ENCODE measurements at regions not wholly inside any gene's neighbourhood (a gene's known extent, or its start where the extent isn't known, plus 50 kb on each side); places are given as distances from the start of the nearest gene placed in this dataset.

GRCh38 chr6:168858926-168859325, 394.7 kb downstream of the THBS2 start:
- no peak overlapping the region for H3K4ac ChIP-seq (ENCODE audit: low read length)
- no peak overlapping the region for H3K14ac ChIP-seq (ENCODE audit: low read length)
- no peaks in the 10 kb centered on the region for H3K4me1 ChIP-seq (ENCODE audit: control insufficient read depth in 2 of 2, insufficient read depth in 1 of 2, low read depth in 1 of 2, low read length in 2 of 2)
- H2AFZ ChIP-seq (ENCODE audit: low read length) = no peak overlapping the region
- no peak overlapping the region for H2BK12ac ChIP-seq (ENCODE audit: low read length)
- H4K91ac ChIP-seq (ENCODE audit: low read depth, low read length, poor library complexity) = no peak overlapping the region
- H3K9ac ChIP-seq (ENCODE audit: low read depth, low read length, poor library complexity) = no peak overlapping the region
- WGBS, 2 donors (ENCODE audit: extremely low coverage in 2 of 2, insufficient read length in 2 of 2, insufficient replicate concordance in 1 of 2) = no CpG with 5 or more reads among the region's 3 CpGs
- no peak overlapping the region for H3K23ac ChIP-seq (ENCODE audit: low read depth, low read length, poor library complexity)
- no peaks in the 10 kb centered on the region for H3K79me1 ChIP-seq (ENCODE audit: low read depth, low read length)
- no peaks in the 10 kb centered on the region for H3K36me3 ChIP-seq (replicated peaks in 1 of 2; ENCODE audit: control insufficient read depth in 2 of 2, insufficient read depth in 2 of 2, low read length in 2 of 2)
- H3K27me3 ChIP-seq (ENCODE audit: control insufficient read depth in 3 of 3, insufficient read depth in 3 of 3, low read depth in 1 of 3, low read length in 3 of 3) = no peaks in the 10 kb centered on the region
- no peak overlapping the region for H3K4me3 ChIP-seq (ENCODE audit: low read length in 2 of 2)
- no peak overlapping the region for H3K4me2 ChIP-seq (ENCODE audit: insufficient read depth, low read length, poor library complexity, severe bottlenecking)
- no peak overlapping the region for H3K18ac ChIP-seq (ENCODE audit: low read length)
- H2AK5ac ChIP-seq (ENCODE audit: low read depth, low read length) = no peak overlapping the region
- DNase-seq (ENCODE audit: low spot score) = no peak
- H2BK15ac ChIP-seq (ENCODE audit: low read length) = no peak overlapping the region
- H2BK120ac ChIP-seq (ENCODE audit: low read depth, low read length) = no peak overlapping the region
- H3K27ac ChIP-seq (replicated peaks; ENCODE audit: low read length) = no peak overlapping the region
- no peak overlapping the region for H4K8ac ChIP-seq (ENCODE audit: low read depth, low read length)
- H3K9me3 ChIP-seq (replicated peaks in 1 of 2; ENCODE audit: control insufficient read depth in 2 of 2, insufficient read depth in 1 of 2, low read depth in 1 of 2, low read length in 2 of 2) = peaks cover 0 to 1% of the 10 kb centered on the region in 2 donors
- H2BK5ac ChIP-seq (ENCODE audit: low read length) = no peak overlapping the region

GRCh38 chr6:168856914-168857313, 396.7 kb downstream of the THBS2 start:
- DNase-seq (ENCODE audit: low spot score) = no peak
- H3K9ac ChIP-seq (ENCODE audit: low read depth, low read length, poor library complexity) = no peak overlapping the region
- no peak overlapping the region for H3K23ac ChIP-seq (ENCODE audit: low read depth, low read length, poor library complexity)
- no peak overlapping the region for H2BK120ac ChIP-seq (ENCODE audit: low read depth, low read length)
- WGBS, 2 donors (ENCODE audit: extremely low coverage in 2 of 2, insufficient read length in 2 of 2, insufficient replicate concordance in 1 of 2) = no CpG with 5 or more reads among the region's 7 CpGs
- H4K91ac ChIP-seq (ENCODE audit: low read depth, low read length, poor library complexity) = no peak overlapping the region
- no peak overlapping the region for H3K18ac ChIP-seq (ENCODE audit: low read length)
- no peak overlapping the region for H3K4ac ChIP-seq (ENCODE audit: low read length)
- H2BK12ac ChIP-seq (ENCODE audit: low read length) = no peak overlapping the region
- no peak overlapping the region for H2BK15ac ChIP-seq (ENCODE audit: low read length)
- H3K4me3 ChIP-seq (ENCODE audit: low read length in 2 of 2) = no peak overlapping the region
- no peak overlapping the region for H2AFZ ChIP-seq (ENCODE audit: low read length)
- no peaks in the 10 kb centered on the region for H3K79me1 ChIP-seq (ENCODE audit: low read depth, low read length)
- no peak overlapping the region for H3K4me2 ChIP-seq (ENCODE audit: insufficient read depth, low read length, poor library complexity, severe bottlenecking)
- H3K36me3 ChIP-seq (replicated peaks in 1 of 2; ENCODE audit: control insufficient read depth in 2 of 2, insufficient read depth in 2 of 2, low read length in 2 of 2) = no peaks in the 10 kb centered on the region
- H3K27ac ChIP-seq (replicated peaks; ENCODE audit: low read length) = no peak overlapping the region
- no peaks in the 10 kb centered on the region for H3K27me3 ChIP-seq (ENCODE audit: control insufficient read depth in 3 of 3, insufficient read depth in 3 of 3, low read depth in 1 of 3, low read length in 3 of 3)
- no peaks in the 10 kb centered on the region for H3K4me1 ChIP-seq (ENCODE audit: control insufficient read depth in 2 of 2, insufficient read depth in 1 of 2, low read depth in 1 of 2, low read length in 2 of 2)
- H3K14ac ChIP-seq (ENCODE audit: low read length) = no peak overlapping the region
- no peak overlapping the region for H4K8ac ChIP-seq (ENCODE audit: low read depth, low read length)
- H2BK5ac ChIP-seq (ENCODE audit: low read length) = no peak overlapping the region
- peaks cover 0 to 1% of the 10 kb centered on the region in 2 donors for H3K9me3 ChIP-seq (replicated peaks in 1 of 2; ENCODE audit: control insufficient read depth in 2 of 2, insufficient read depth in 1 of 2, low read depth in 1 of 2, low read length in 2 of 2)
- H2AK5ac ChIP-seq (ENCODE audit: low read depth, low read length) = no peak overlapping the region

- Histone ChIP-seq H3K9me3 (replicated peaks in 1 of 2; ENCODE audit: control insufficient read depth in 2 of 2, insufficient read depth in 1 of 2, low read depth in 1 of 2, low read length in 2 of 2) (no peaks in the 10 kb centered on the region), H3K9ac (ENCODE audit: low read depth, low read length, poor library complexity) (no peak overlapping the region), H3K23ac (ENCODE audit: low read depth, low read length, poor library complexity) (no peak overlapping the region), H3K27me3 (ENCODE audit: control insufficient read depth in 3 of 3, insufficient read depth in 3 of 3, low read depth in 1 of 3, low read length in 3 of 3) (no peaks in the 10 kb centered on the region), H3K4me2 (ENCODE audit: insufficient read depth, low read length, poor library complexity, severe bottlenecking) (no peak overlapping the region), H3K27ac (replicated peaks; ENCODE audit: low read length) (no peak overlapping the region), H3K14ac (ENCODE audit: low read length) (peak overlapping the region; percentile 2), H2BK15ac (ENCODE audit: low read length) (no peak overlapping the region), H2AK5ac (ENCODE audit: low read depth, low read length) (no peak overlapping the region), H3K18ac (ENCODE audit: low read length) (peak overlapping the region; percentile 42), H2AFZ (ENCODE audit: low read length) (no peak overlapping the region), H4K8ac (ENCODE audit: low read depth, low read length) (no peak overlapping the region), H3K4me1 (ENCODE audit: control insufficient read depth in 2 of 2, insufficient read depth in 1 of 2, low read depth in 1 of 2, low read length in 2 of 2) (no peaks in the 10 kb centered on the region), H2BK120ac (ENCODE audit: low read depth, low read length) (no peak overlapping the region), H2BK12ac (ENCODE audit: low read length) (peak overlapping the region; percentile 75), H3K79me1 (ENCODE audit: low read depth, low read length) (no peaks in the 10 kb centered on the region), H3K36me3 (replicated peaks in 1 of 2; ENCODE audit: control insufficient read depth in 2 of 2, insufficient read depth in 2 of 2, low read length in 2 of 2) (no peaks in the 10 kb centered on the region), H2BK5ac (ENCODE audit: low read length) (no peak overlapping the region), H3K4me3 (ENCODE audit: low read length in 2 of 2) (no peak overlapping the region), H3K4ac (ENCODE audit: low read length) (no peak overlapping the region), H4K91ac (ENCODE audit: low read depth, low read length, poor library complexity) (no peak overlapping the region)
- no peak for DNase-seq (ENCODE audit: low spot score)
- WGBS, 2 donors (ENCODE audit: extremely low coverage in 2 of 2, insufficient read length in 2 of 2, insufficient replicate concordance in 1 of 2) = no CpG with 5 or more reads among the region's 12 CpGs
Measured at GRCh38 chr6:168852376-168852884, 401.2 kb downstream of the THBS2 start.

GRCh38 chr6:168851460-168852375, 401.9 kb downstream of the THBS2 start:
- Histone ChIP-seq H4K91ac (ENCODE audit: low read depth, low read length, poor library complexity) (no peak overlapping the region), H2BK12ac (ENCODE audit: low read length) (no peak overlapping the region), H3K18ac (ENCODE audit: low read length) (no peak overlapping the region), H2BK15ac (ENCODE audit: low read length) (no peak overlapping the region), H2AFZ (ENCODE audit: low read length) (peak overlapping the region; percentile 22), H3K4ac (ENCODE audit: low read length) (no peak overlapping the region), H3K9ac (ENCODE audit: low read depth, low read length, poor library complexity) (no peak overlapping the region), H3K27ac (replicated peaks; ENCODE audit: low read length) (no peak overlapping the region), H3K36me3 (replicated peaks in 1 of 2; ENCODE audit: control insufficient read depth in 2 of 2, insufficient read depth in 2 of 2, low read length in 2 of 2) (no peaks in the 10 kb centered on the region), H3K9me3 (replicated peaks in 1 of 2; ENCODE audit: control insufficient read depth in 2 of 2, insufficient read depth in 1 of 2, low read depth in 1 of 2, low read length in 2 of 2) (no peaks in the 10 kb centered on the region), H3K27me3 (ENCODE audit: control insufficient read depth in 3 of 3, insufficient read depth in 3 of 3, low read depth in 1 of 3, low read length in 3 of 3) (no peaks in the 10 kb centered on the region), H3K4me1 (ENCODE audit: control insufficient read depth in 2 of 2, insufficient read depth in 1 of 2, low read depth in 1 of 2, low read length in 2 of 2) (no peaks in the 10 kb centered on the region), H3K4me3 (ENCODE audit: low read length in 2 of 2) (no peak overlapping the region), H3K23ac (ENCODE audit: low read depth, low read length, poor library complexity) (no peak overlapping the region), H3K14ac (ENCODE audit: low read length) (no peak overlapping the region), H3K4me2 (ENCODE audit: insufficient read depth, low read length, poor library complexity, severe bottlenecking) (no peak overlapping the region), H2BK5ac (ENCODE audit: low read length) (no peak overlapping the region), H2BK120ac (ENCODE audit: low read depth, low read length) (no peak overlapping the region), H4K8ac (ENCODE audit: low read depth, low read length) (no peak overlapping the region), H3K79me1 (ENCODE audit: low read depth, low read length) (no peaks in the 10 kb centered on the region), H2AK5ac (ENCODE audit: low read depth, low read length) (no peak overlapping the region)
- DNase-seq (ENCODE audit: low spot score) = no peak
- WGBS, 2 donors (ENCODE audit: extremely low coverage in 2 of 2, insufficient read length in 2 of 2, insufficient replicate concordance in 1 of 2) = no CpG with 5 or more reads among the region's 11 CpGs

Measured in neuronal stem cell (in vitro differentiated cells).